GM18870 (cell line): ENCODE measurements at regions not wholly inside any gene's neighbourhood (a gene's known extent, or its start where the extent isn't known, plus 50 kb on each side); places are given as distances from the start of the nearest gene placed in this dataset.
"Not testable (repeated sequence)": the region's sequence is repeated elsewhere in the genome, so short reads cannot be mapped to it uniquely, and the experiment has no call there.

Experiments used
- ATAC-seq: cut with Tn5 transposase; IDR thresholded peaks from one replicate; pipeline ENCODE4 v1.9.1; 2021; ENCODE audit warnings: moderate library complexity; ENCODE audit not compliant: unreplicated experiment

- ATAC-seq = no peak
These were observed 240.8 kb downstream of the FGFR2 start for GRCh38 chr10:121357401-121357800.

GRCh38 chr10:121362026-121362425 lies 236.2 kb downstream of the FGFR2 start:
- no peak for ATAC-seq

- no peak for ATAC-seq
These were observed 232.7 kb downstream of the FGFR2 start for GRCh38 chr10:121365566-121365965.

GRCh38 chr10:121368347-121369025 lies 229.8 kb downstream of the FGFR2 start:
- ATAC-seq = no peak

- ATAC-seq = no peak
These were observed 228.6 kb downstream of the FGFR2 start for GRCh38 chr10:121369616-121370015.

- no peak for ATAC-seq
These were observed 226.4 kb downstream of the FGFR2 start for GRCh38 chr10:121371836-121372235.

- ATAC-seq = no peak
These were observed 224.8 kb downstream of the FGFR2 start for GRCh38 chr10:121373411-121373810.

- no peak for ATAC-seq
These were observed 224.1 kb downstream of the FGFR2 start for GRCh38 chr10:121374121-121374520.

GRCh38 chr10:121375172-121375571 lies 223.1 kb downstream of the FGFR2 start:
- ATAC-seq = no peak

- ATAC-seq = no peak
These were observed 219.9 kb downstream of the FGFR2 start for GRCh38 chr10:121378251-121378801.

GRCh38 chr10:121379013-121379412 lies 219.2 kb downstream of the FGFR2 start:
- ATAC-seq = no peak

GRCh38 chr10:121380211-121380610 lies 218.0 kb downstream of the FGFR2 start:
- no peak for ATAC-seq

GRCh38 chr10:121382029-121382520 lies 216.2 kb downstream of the FGFR2 start:
- ATAC-seq = not testable (repeated sequence)

- no peak for ATAC-seq
These were observed 213.1 kb downstream of the FGFR2 start for GRCh38 chr10:121385136-121385535.

GRCh38 chr10:121392657-121393056 lies 205.6 kb downstream of the FGFR2 start:
- ATAC-seq = no peak

- no peak for ATAC-seq
These were observed 204.7 kb downstream of the FGFR2 start for GRCh38 chr10:121393522-121393921.

- ATAC-seq = not testable (repeated sequence)
These were observed 197.7 kb downstream of the FGFR2 start for GRCh38 chr10:121400507-121400906.

GRCh38 chr10:121403527-121403926 lies 194.7 kb downstream of the FGFR2 start:
- no peak for ATAC-seq

- ATAC-seq = no peak
These were observed 193.6 kb downstream of the FGFR2 start for GRCh38 chr10:121404611-121405010.

- ATAC-seq = no peak
These were observed 193.1 kb downstream of the FGFR2 start for GRCh38 chr10:121405096-121405495.

GRCh38 chr10:121405549-121405948 lies 192.7 kb downstream of the FGFR2 start:
- ATAC-seq = no peak

- no peak for ATAC-seq
These were observed 192.3 kb downstream of the FGFR2 start for GRCh38 chr10:121405953-121406352.
